WTC11 (cell line): ENCODE measurements at regions not wholly inside any gene's neighbourhood (a gene's known extent, or its start where the extent isn't known, plus 50 kb on each side); places are given as distances from the start of the nearest gene placed in this dataset.

Experiments used
- CTCF ChIP-seq: fragments of 200-600 bp; IDR thresholded peaks from 2 replicates; pipeline ENCODE4 v1.8.0; 2022; ENCODE audit warnings: antibody characterized with exemption
- MAX ChIP-seq: sonication (generic); formaldehyde crosslinking; IDR thresholded peaks from 2 replicates; pipeline ENCODE4 v1.8.0; 2022; ENCODE audit warnings: mild to moderate bottlenecking, missing genetic modification reagents
- TF ChIP-seq, protein P1 (sequence below): sonication (generic); formaldehyde crosslinking; IDR thresholded peaks from 2 replicates; pipeline ENCODE4 v1.8.1; 2022; ENCODE audit warnings: low read depth, missing genetic modification reagents, borderline replicate concordance

- TF ChIP-seq MAX (CRISPR knock-in tag) (no peak), CTCF (no peak)
- TF ChIP-seq, protein P1, sequence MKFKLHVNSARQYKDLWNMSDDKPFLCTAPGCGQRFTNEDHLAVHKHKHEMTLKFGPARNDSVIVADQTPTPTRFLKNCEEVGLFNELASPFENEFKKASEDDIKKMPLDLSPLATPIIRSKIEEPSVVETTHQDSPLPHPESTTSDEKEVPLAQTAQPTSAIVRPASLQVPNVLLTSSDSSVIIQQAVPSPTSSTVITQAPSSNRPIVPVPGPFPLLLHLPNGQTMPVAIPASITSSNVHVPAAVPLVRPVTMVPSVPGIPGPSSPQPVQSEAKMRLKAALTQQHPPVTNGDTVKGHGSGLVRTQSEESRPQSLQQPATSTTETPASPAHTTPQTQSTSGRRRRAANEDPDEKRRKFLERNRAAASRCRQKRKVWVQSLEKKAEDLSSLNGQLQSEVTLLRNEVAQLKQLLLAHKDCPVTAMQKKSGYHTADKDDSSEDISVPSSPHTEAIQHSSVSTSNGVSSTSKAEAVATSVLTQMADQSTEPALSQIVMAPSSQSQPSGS (CRISPR knock-in tag): no peak
Observed at GRCh38 chr6:168962886-168963285, 290.8 kb downstream of the THBS2 start.
